H1 (cell line): ENCODE measurements at regions not wholly inside any gene's neighbourhood (a gene's known extent, or its start where the extent isn't known, plus 50 kb on each side); places are given as distances from the start of the nearest gene placed in this dataset.

Experiments
- CTCF ChIA-PET: fragments of 300-600 bp; sonication (Branson Sonifier 250); formaldehyde crosslinking; loops from one replicate; lab custom pipeline; 2021; ENCODE audit not compliant: partially characterized antibody; lab: Charles Lee
- POLR2A ChIA-PET: fragments of 300-600 bp; sonication (Branson Sonifier 250); formaldehyde crosslinking; loops from one replicate; lab custom pipeline; 2021; ENCODE audit warnings: inconsistent platforms; ENCODE audit not compliant: partially characterized antibody; lab: Charles Lee
- DNase-seq, 2 experiments: peaks; one replicate each; pipeline versions ENCODE4 v3.0.0 to v3.0.0-alpha.2; 2010 to 2022; ENCODE audit warnings: low spot score in 2 of 2, low read depth in 1 of 2, mixed read lengths in 1 of 2
- FAIRE-seq: peaks from 2 replicates; lab custom pipeline; 2011; peaks lifted over from hg19 to GRCh38; lab: Jason Lieb, UNC
- H2AFZ ChIP-seq: 2 replicates; pipeline ENCODE4 v1.8.1; 2012; ENCODE audit warnings: low read length, inconsistent platforms
- H2AK5ac ChIP-seq: 2 replicates; pipeline ENCODE4 v1.6.1; 2013; ENCODE audit warnings: low read depth, low read length
- H2BK120ac ChIP-seq: replicated peaks from 2 replicates; pipeline ENCODE3; 2013; ENCODE audit warnings: low read depth, low read length, inconsistent platforms
- H2BK12ac ChIP-seq: 2 replicates; pipeline ENCODE4 v1.6.1; 2013; ENCODE audit warnings: low read depth, low read length
- H2BK15ac ChIP-seq: 2 replicates; pipeline ENCODE4 v1.6.1; 2013; ENCODE audit warnings: low read length
- H2BK20ac ChIP-seq: 2 replicates; pipeline ENCODE4 v1.6.1; 2013; ENCODE audit warnings: low read length
- H2BK5ac ChIP-seq: 2 replicates; pipeline ENCODE4 v1.6.1; 2013; ENCODE audit warnings: low read depth, low read length
- H3K14ac ChIP-seq: 2 replicates; pipeline ENCODE4 v1.6.1; 2013; ENCODE audit warnings: inconsistent platforms; ENCODE audit not compliant: insufficient read length
- H3K18ac ChIP-seq: 2 replicates; pipeline ENCODE4 v1.6.1; 2013; ENCODE audit warnings: low read length; ENCODE audit errors: extremely low read depth
- H3K23ac ChIP-seq: 2 replicates; pipeline ENCODE4 v1.6.1; 2013; ENCODE audit warnings: inconsistent platforms; ENCODE audit not compliant: insufficient read length
- H3K23me2 ChIP-seq: 2 replicates; pipeline ENCODE4 v1.6.1; 2013; ENCODE audit warnings: low read depth, low read length
- H3K27ac ChIP-seq: 2 replicates; pipeline ENCODE4 v1.6.1; 2011; ENCODE audit warnings: low read depth, low read length, inconsistent platforms
- H3K27me3 ChIP-seq, 4 experiments: replicated peaks in 1 of 4; 1 replicate in 1 of 4; 2 replicates in 3 of 4; pipeline versions ENCODE4 v1.6.1 to v1.8.1; 2011 to 2013; ENCODE audit warnings: low read length in 3 of 4, mild to moderate bottlenecking in 3 of 4, inconsistent platforms in 2 of 4, mixed read lengths in 2 of 4, moderate library complexity in 1 of 4; ENCODE audit not compliant: control insufficient read depth in 3 of 4, insufficient read depth in 3 of 4; ENCODE audit errors: extremely low read depth in 1 of 4
- H3K36me3 ChIP-seq, 4 experiments: 2 replicates each; pipeline versions ENCODE4 v1.6.1 to v1.8.1; 2011 to 2013; ENCODE audit warnings: mild to moderate bottlenecking in 4 of 4, low read length in 3 of 4, moderate library complexity in 2 of 4, control low read depth in 1 of 4, inconsistent platforms in 1 of 4; ENCODE audit not compliant: insufficient read depth in 4 of 4, control insufficient read depth in 2 of 4
- H3K4ac ChIP-seq: replicated peaks from 2 replicates; pipeline ENCODE3; 2013; ENCODE audit warnings: low read length, low read depth, mixed read lengths, inconsistent platforms; ENCODE audit not compliant: insufficient read length
- H3K4me1 ChIP-seq, 4 experiments: replicated peaks in 1 of 4; 1 replicate in 1 of 4; 2 replicates in 3 of 4; pipeline versions ENCODE4 v1.6.1 to v1.8.1; 2011 to 2013; ENCODE audit warnings: low read length in 3 of 4, inconsistent platforms in 2 of 4, mixed read lengths in 1 of 4; ENCODE audit not compliant: insufficient read depth in 4 of 4, control insufficient read depth in 3 of 4
- H3K4me2 ChIP-seq, 2 experiments: 2 replicates each; pipeline versions ENCODE4 v1.6.1 to v1.8.1; 2011 to 2013; ENCODE audit warnings: low read depth in 2 of 2, low read length in 2 of 2, control low read depth in 1 of 2, inconsistent platforms in 1 of 2, mild to moderate bottlenecking in 1 of 2; ENCODE audit not compliant: insufficient read depth in 1 of 2
- H3K4me3 ChIP-seq, 4 experiments: fragments of 200-600, 300-600 bp in 1 of 4; sonication (generic), shearing (Covaris generic), sonication (Bioruptor Twin) in 1 of 4; 2 replicates each; pipeline versions ENCODE4 v1.5.1 to v1.8.1; 2011 to 2016; ENCODE audit warnings: low read length in 4 of 4, low read depth in 3 of 4, control low read depth in 2 of 4, inconsistent platforms in 2 of 4, mild to moderate bottlenecking in 2 of 4, mixed read lengths in 1 of 4, moderate library complexity in 1 of 4; ENCODE audit not compliant: insufficient read depth in 2 of 4; ENCODE audit errors: extremely low read depth in 1 of 4
- H3K56ac ChIP-seq: replicated peaks from 2 replicates; pipeline ENCODE3; 2013; ENCODE audit warnings: low read depth, mild to moderate bottlenecking, mixed read lengths, low read length, inconsistent platforms; ENCODE audit not compliant: insufficient read length
- H3K79me1 ChIP-seq: 2 replicates; pipeline ENCODE4 v1.6.1; 2013; ENCODE audit warnings: low read depth, low read length, control low read depth
- H3K79me2 ChIP-seq, 2 experiments: 2 replicates each; pipeline versions ENCODE4 v1.6.1 to v1.8.1; 2012 to 2013; ENCODE audit warnings: low read length in 2 of 2, mild to moderate bottlenecking in 2 of 2, inconsistent platforms in 1 of 2; ENCODE audit not compliant: insufficient read depth in 2 of 2, control insufficient read depth in 1 of 2
- H3K9ac ChIP-seq, 4 experiments: replicated peaks in 1 of 4; 1 replicate in 1 of 4; 2 replicates in 3 of 4; pipeline versions ENCODE4 v1.6.1 to v1.8.1; 2011 to 2013; ENCODE audit warnings: low read depth in 3 of 4, low read length in 3 of 4, control low read depth in 2 of 4, mild to moderate bottlenecking in 2 of 4, moderate library complexity in 2 of 4, inconsistent platforms in 1 of 4; ENCODE audit errors: extremely low read depth in 1 of 4
- H3K9me3 ChIP-seq, 2 experiments: 2 replicates each; pipeline versions ENCODE4 v1.6.1 to v1.8.1; 2012 to 2013; ENCODE audit warnings: mild to moderate bottlenecking in 2 of 2, moderate library complexity in 2 of 2, control low read depth in 1 of 2, inconsistent platforms in 1 of 2, low read depth in 1 of 2, low read length in 1 of 2, mixed read lengths in 1 of 2; ENCODE audit not compliant: insufficient read depth in 2 of 2
- H4K20me1 ChIP-seq, 2 experiments: replicated peaks in 1 of 2; 2 replicates each; pipeline versions ENCODE3 to v1.8.1; 2011 to 2013; ENCODE audit warnings: inconsistent platforms in 2 of 2, low read length in 2 of 2, mild to moderate bottlenecking in 1 of 2; ENCODE audit not compliant: insufficient read depth in 2 of 2, control insufficient read depth in 1 of 2
- H4K5ac ChIP-seq: 2 replicates; pipeline ENCODE4 v1.6.1; 2013; ENCODE audit warnings: low read length, low read depth, mixed read lengths, inconsistent platforms; ENCODE audit not compliant: insufficient read length
- H4K8ac ChIP-seq: 2 replicates; pipeline ENCODE4 v1.8.0; 2013; ENCODE audit warnings: mild to moderate bottlenecking, moderate library complexity, low read length, inconsistent platforms; ENCODE audit not compliant: insufficient read depth; ENCODE audit errors: extremely low read depth
- H4K91ac ChIP-seq: replicated peaks from 2 replicates; pipeline ENCODE3; 2013; ENCODE audit warnings: low read length, mixed read lengths, inconsistent platforms; ENCODE audit not compliant: insufficient read length
- BRCA1 ChIP-seq: IDR thresholded peaks from 2 replicates; pipeline ENCODE4 v1.6.1; 2012; ENCODE audit warnings: low read depth, low read length, improper control_type of control experiment
- CBX8 ChIP-seq: fragments of 300-800, 300-1000 bp; sonication (generic); IDR thresholded peaks from 2 replicates; pipeline ENCODE4 v1.7.1; 2016; ENCODE audit warnings: low read depth, low read length, borderline replicate concordance
- CTBP2 ChIP-seq: IDR thresholded peaks from 2 replicates; pipeline ENCODE4 v1.7.0; 2011; ENCODE audit warnings: borderline replicate concordance, mild to moderate bottlenecking, moderate library complexity, mixed read lengths, low read length; ENCODE audit not compliant: insufficient read depth, insufficient read length
- EZH2 ChIP-seq: fragments of 200-600 bp; sonication (generic); IDR thresholded peaks from 2 replicates; pipeline ENCODE4 v1.7.1; 2012; ENCODE audit warnings: low read depth, mild to moderate bottlenecking, moderate library complexity, low read length, inconsistent platforms; ENCODE audit not compliant: severe bottlenecking
- FOSL1 ChIP-seq: IDR thresholded peaks from 2 replicates; pipeline ENCODE4 v1.6.1; 2011; ENCODE audit warnings: mild to moderate bottlenecking, low read depth, low read length, moderate library complexity; ENCODE audit not compliant: insufficient read depth
- GABPA ChIP-seq: IDR thresholded peaks from 2 replicates; pipeline ENCODE4 v1.6.1; 2011; ENCODE audit warnings: mild to moderate bottlenecking, low read length, moderate library complexity, borderline replicate concordance; ENCODE audit not compliant: insufficient read depth
- NRF1 ChIP-seq: IDR thresholded peaks from 2 replicates; pipeline ENCODE4 v1.6.1; 2011; ENCODE audit warnings: mild to moderate bottlenecking, low read depth, low read length, improper control_type of control experiment
- POLR2A ChIP-seq, 2 experiments: IDR thresholded peaks; 1 replicate in 1 of 2; 2 replicates in 1 of 2; pipeline ENCODE4 v1.6.1; 2011; ENCODE audit warnings: low read depth in 2 of 2, low read length in 2 of 2, mild to moderate bottlenecking in 2 of 2; ENCODE audit errors: control extremely low read depth in 1 of 2
- SIRT6 ChIP-seq: IDR thresholded peaks from one replicate; pipeline ENCODE4 v1.7.1; 2012; ENCODE audit warnings: low read length, inconsistent platforms
- SIX5 ChIP-seq: IDR thresholded peaks from 2 replicates; pipeline ENCODE4 v1.6.1; 2011; ENCODE audit warnings: mild to moderate bottlenecking, low read depth, low read length
- SUZ12 ChIP-seq: fragments of 200-600 bp; sonication (generic); IDR thresholded peaks from 2 replicates; pipeline ENCODE4 v1.6.1; 2012; ENCODE audit warnings: mild to moderate bottlenecking, inconsistent platforms, low read length, moderate library complexity, mixed read lengths
- TBP ChIP-seq: IDR thresholded peaks from 2 replicates; pipeline ENCODE4 v1.6.1; 2011; ENCODE audit warnings: low read depth, low read length, improper control_type of control experiment
- WGBS, 2 experiments: shearing (Covaris generic) in 1 of 2; methylation state at CpG; one replicate each; pipeline versions ENCODE4 v1.1.6 to v1.1.7; 2013 to 2015; ENCODE audit warnings: low lambda C conversion rate in 2 of 2, mixed read lengths in 2 of 2, inconsistent platforms in 1 of 2, low coverage in 1 of 2, missing lambda C conversion rate in 1 of 2; ENCODE audit not compliant: insufficient replicate concordance in 2 of 2, insufficient coverage in 1 of 2, insufficient read length in 1 of 2; ENCODE audit errors: extremely low coverage in 1 of 2, missing lambda C conversion rate in 1 of 2; 5-methylcytosine and 5-hydroxymethylcytosine counted together
- TF ChIP-seq, protein P1 (sequence below): IDR thresholded peaks from 2 replicates; pipeline ENCODE4 v1.6.1; 2011; ENCODE audit warnings: low read depth, mild to moderate bottlenecking, low read length; ENCODE audit not compliant: insufficient read depth

DNA sequence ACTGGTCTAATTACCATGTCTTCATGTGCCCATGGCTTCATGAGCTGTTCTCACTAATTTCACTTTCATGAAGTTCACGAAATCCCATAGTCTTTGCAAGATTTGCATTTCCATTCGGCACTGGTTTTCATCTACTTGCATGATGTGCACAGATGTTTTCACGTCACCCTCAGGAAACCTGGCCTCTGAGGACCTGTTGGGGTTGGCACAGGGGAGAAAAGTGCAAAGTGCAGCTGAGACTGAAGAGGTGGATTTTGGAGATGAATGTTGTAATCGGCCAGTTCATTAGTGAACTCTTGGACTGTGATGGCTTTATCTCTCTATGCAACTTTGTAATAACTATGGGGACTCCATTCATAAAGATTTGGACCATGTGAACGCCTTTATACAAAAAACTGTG is 80.2 kb upstream of the SULF2 start:
- H3K79me1 ChIP-seq, result no peaks in the 10 kb centered on the region
- no peak overlapping the region for H2BK15ac ChIP-seq
- no peak overlapping the region for H3K4ac ChIP-seq
- no peak overlapping the region for H3K27ac ChIP-seq
- ChIA-PET CTCF (interaction anchor here (1.2 kb wide), 1 partner anchor 203 kb away, joined by 3 read pairs; no protein-coding TSS in a partner anchor), POLR2A (no interaction called here)
- no peak overlapping the region for H3K14ac ChIP-seq
- DNase-seq, result no peak
- no peak overlapping the region for H3K23ac ChIP-seq
- H3K4me3 ChIP-seq, result no peak overlapping the region
- H3K27me3 ChIP-seq, result no peaks in the 10 kb centered on the region
- no peaks in the 10 kb centered on the region for H4K20me1 ChIP-seq
- H4K91ac ChIP-seq, result no peak overlapping the region
- 90% methylated on average over 5 of the region's 5 CpGs; no CpG with 5 or more reads in 1 of the 2 experiments for WGBS, 2 experiments
- no peak overlapping the region for H3K56ac ChIP-seq
- no peak overlapping the region for H3K9ac ChIP-seq
- H3K4me1 ChIP-seq, result no peaks in the 10 kb centered on the region; a peak in 1 of 7 replicates
- no peak overlapping the region for H3K4me2 ChIP-seq
- FAIRE-seq, result no peak
- no peak overlapping the region for H4K8ac ChIP-seq
- H3K36me3 ChIP-seq, result no peaks in the 10 kb centered on the region
- H3K23me2 ChIP-seq, result no peaks in the 10 kb centered on the region
- H4K5ac ChIP-seq, result no peak overlapping the region
- H2BK12ac ChIP-seq, result no peak overlapping the region
- no peaks in the 10 kb centered on the region for H3K79me2 ChIP-seq
- no peak overlapping the region for H2BK20ac ChIP-seq
- H3K9me3 ChIP-seq, result no peaks in the 10 kb centered on the region
- H2BK120ac ChIP-seq, result no peak overlapping the region
- H2AFZ ChIP-seq, result no peak overlapping the region
- H3K18ac ChIP-seq, result no peak overlapping the region
- H2AK5ac ChIP-seq, result no peak overlapping the region
- no peak for TF ChIP-seq SIRT6
- no peak for TF ChIP-seq SIX5
- no peak for TF ChIP-seq FOSL1
- TF ChIP-seq EZH2, result no peak
- no peak for TF ChIP-seq TBP
- no peak for TF ChIP-seq NRF1
- no peak for TF ChIP-seq POLR2A (IDR thresholded peaks at IDR 0.05; ENCODE audit: control extremely low read depth in 1 of 2, low read depth in 2 of 2, low read length in 2 of 2)
- no peak for TF ChIP-seq GABPA
- TF ChIP-seq SUZ12, result no peak
- TF ChIP-seq, protein P1, sequence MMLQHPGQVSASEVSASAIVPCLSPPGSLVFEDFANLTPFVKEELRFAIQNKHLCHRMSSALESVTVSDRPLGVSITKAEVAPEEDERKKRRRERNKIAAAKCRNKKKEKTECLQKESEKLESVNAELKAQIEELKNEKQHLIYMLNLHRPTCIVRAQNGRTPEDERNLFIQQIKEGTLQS, result no peak
- no peak for TF ChIP-seq CBX8
- no peak for TF ChIP-seq BRCA1
- no peak for TF ChIP-seq CTBP2
- no peak overlapping the region for H2BK5ac ChIP-seq
